Hindlimb muscle (tissue), 1 donor: ENCODE measurements at regions not wholly inside any gene's neighbourhood (a gene's known extent, or its start where the extent isn't known, plus 50 kb on each side); places are given as distances from the start of the nearest gene placed in this dataset.
A peak's percentile ranks its signal among the peaks of the same experiment; 100 is the strongest.
"Not testable (repeated sequence)": the region's sequence is repeated elsewhere in the genome, so short reads cannot be mapped to it uniquely, and the experiment has no call there.

Experiments used
- DNase-seq: peaks from one replicate; pipeline ENCODE4 v3.0.0-alpha.2; 2013

DNA sequence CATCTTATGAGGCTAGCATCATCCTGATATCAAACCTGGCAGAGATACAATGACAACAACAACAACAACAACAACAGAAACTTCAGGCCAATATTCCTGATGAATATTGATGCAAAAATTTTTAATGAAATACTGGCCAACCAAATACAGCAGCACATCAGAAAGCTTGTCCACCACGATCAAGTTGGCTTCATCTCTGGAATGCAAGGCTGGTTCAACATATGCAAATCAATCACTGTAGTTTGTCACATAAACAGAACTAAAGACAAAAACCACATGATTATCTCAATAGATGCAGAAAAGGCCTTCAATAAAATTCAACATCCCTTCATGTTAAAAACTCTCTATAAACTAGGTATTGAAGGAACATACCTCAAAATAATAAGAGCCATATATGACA, 397.3 kb downstream of the RAP2B start:
- DNase-seq: not testable (repeated sequence)

DNA sequence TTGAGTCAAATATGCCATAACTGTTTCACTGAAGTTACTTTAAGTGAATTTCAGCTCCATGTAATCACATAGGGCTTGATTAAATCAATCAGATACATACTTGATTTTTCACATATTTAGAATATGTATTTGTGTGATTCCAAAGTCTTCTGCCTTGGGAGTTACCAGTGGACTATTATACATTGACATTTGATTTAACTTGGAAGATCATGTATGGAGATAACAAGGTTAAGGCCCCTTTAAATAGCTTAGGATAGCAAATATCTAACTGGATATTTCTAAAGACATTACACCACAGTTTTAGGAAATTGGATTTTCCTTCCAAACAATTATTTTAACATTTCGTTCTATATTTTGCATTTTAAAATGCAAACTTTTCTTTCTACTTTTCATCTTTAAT, 405.0 kb downstream of the RAP2B start:
- no peak for DNase-seq

DNA sequence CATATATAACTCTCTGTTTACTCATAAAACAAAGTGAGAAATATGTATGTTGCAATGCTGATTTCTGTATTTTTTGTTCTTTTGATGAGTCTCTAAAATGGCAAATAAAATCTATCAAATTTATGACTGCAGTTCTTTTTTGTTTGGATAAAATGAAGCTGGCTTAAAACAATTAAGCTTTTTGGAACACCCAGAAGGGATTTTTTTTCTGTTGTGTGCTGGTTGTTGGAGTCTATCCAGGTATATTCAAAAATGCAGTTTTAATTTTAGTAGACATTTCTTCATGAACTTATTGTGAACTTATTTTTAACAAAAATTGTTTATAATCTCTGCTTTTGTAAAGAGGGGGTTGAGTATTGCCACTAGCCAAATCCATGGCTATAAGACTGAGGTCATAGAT, 405.5 kb downstream of the RAP2B start:
- no peak for DNase-seq

DNA sequence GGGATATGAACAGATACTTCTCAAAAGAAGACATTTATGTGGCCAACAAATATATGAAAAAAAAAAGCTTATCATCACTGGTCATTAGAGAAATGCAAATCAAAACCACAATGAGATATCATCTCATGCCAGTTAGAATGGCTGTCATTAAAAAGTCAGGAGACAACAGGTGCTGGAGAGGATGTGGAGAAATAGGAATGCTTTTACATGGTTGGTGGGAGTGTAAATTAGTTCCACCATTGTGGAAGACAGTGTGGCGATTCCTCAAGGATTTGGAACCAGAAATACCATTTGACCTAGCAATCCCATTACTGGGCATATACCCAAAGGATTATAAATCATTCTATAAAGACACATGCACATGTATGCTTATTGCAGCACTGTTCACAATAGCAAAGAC, 408.5 kb downstream of the RAP2B start:
- not testable (repeated sequence) for DNase-seq

DNA sequence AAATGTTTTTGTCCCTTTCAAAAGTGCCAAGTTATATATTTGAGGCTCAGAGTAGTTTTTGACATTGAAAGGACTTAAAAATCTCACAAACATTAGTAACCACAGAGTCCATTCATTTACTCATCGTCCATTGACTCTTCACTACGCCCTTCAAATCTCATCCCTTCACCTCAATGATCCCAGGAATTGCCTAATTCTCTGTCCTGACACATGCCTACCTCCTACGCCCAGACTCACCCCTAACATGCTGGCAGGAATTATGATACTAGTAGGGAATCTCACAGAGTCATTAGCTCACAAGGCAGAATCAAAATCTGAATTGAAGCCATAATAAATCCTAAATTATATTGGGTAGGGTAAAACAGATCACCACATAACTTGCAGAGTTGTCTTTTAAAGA, 410.1 kb downstream of the RAP2B start:
- DNase-seq: no peak

DNA sequence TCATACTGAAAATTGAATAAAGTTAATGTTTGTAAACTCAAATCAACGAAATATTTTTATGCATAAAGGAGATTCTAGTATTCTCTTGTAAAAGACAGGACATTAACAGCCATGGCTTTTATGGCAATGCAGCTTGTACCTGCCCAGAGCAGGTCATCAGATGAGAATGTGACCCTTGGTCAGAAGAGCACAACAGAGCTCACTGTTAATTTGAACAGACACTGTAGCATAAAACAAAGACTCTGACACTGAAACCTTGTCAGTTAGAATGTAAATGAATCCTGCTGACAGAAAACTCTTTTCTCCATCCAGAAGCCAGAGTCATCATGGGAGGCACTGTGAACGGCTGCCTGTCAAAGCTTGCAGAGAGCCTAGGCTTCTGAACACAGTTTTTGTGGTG, 410.6 kb downstream of the RAP2B start:
- DNase-seq: no peak

DNA sequence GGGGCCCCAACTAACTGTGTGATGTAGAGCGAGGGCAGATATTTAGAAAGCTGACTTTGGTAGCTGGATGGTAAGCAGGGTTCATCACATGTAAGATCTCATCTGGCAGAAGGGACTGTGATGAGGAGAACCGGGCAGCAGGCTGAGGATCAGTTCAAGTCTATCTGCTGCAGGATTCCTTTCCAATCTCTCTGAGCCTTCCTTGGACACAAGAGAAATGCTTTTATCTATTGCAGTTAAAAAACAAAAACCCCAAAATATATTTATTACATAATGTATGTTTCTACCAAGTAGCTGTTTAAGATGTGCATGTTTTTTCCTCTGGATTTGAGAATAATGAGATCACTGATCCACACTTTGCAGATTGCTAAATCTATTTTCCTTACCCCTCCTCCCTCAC, 411.5 kb downstream of the RAP2B start:
- no peak for DNase-seq

DNA sequence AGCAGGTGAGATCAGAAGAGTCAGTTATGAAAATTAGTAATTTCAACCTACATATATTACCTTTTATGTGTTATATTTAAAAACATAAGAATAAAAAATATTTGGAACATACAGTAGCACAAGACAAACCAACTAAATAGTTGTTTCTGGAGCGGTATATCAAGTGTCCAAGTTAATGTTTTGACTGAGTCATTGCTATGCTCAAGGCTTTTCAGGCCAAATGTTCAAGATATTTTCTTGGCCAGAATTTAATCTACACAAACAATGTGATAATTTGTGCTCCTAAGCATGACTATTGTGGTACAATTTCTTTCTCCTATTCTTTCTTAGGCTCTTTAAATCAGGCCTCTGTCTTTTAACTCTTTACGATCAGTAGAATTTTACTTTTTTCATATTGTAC, 412.4 kb downstream of the RAP2B start:
- DNase-seq: no peak

DNA sequence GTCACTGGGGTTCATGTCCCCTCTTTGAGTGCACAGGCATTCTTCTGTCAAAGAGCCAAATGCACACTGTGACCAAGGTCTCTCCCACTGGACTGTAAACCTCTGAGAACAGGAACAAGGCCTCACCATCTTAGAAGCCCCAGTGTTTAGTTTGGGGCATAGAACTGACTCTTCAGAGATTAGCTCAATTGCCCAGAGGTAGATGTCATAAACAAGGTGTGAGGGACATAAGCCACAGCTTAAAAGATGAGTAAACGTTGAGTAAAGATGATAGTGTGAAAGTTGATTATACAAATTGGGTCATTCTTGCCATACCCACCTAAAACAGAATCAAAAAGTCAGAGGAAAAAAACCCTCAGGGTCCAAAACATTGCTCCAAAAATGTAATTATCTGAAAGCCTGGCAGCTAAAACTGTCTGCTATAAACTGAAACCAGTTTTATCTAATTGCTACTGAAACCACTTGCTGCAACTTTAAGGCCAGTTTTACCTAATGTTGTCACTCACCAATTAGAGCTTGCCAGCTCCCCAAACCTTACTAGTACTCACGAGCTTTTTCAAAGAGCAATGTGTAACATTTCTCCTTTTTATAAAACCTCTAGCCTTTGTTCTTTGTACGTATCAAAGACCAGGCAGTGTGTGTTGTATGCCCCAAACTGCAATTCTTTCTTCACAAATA, 415.2 kb downstream of the RAP2B start:
- no peak for DNase-seq

DNA sequence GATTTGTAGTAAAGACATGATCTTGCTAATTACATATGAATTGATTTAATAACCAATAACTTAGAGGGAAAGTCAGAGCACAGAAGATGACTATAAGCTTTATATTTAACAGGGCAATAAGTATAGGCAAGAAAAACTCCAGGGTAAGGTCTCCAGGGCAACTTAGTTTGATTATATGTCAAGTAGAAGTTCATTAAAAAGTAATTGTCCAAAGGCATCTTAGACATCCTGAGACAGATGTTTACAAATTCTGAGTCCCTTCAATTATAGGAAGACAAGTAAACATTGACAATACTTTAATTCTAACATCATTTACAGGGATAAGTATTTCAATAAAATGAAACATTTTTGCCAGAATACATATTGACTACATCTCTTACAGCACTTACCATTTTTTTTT, 416.0 kb downstream of the RAP2B start:
- DNase-seq: no peak

DNA sequence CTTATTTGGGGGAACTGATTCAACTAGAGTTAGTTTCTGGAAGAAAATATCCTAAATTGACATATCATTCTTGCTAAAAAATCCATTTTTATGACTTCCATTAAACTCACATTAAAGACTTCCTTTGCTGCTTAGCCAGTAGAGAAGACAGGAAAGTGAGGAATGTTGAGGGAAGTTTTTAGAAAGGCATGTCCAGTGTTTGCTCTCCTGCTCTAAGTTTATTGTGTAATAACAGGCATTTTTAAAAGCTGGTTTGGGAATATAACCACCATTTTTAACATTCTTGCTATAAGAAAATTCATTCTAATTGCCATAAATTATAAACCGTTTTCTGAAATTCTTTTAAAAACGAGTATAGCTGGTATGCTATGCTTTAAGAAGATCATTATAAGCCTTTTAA, 428.0 kb downstream of the RAP2B start:
- no peak for DNase-seq

DNA sequence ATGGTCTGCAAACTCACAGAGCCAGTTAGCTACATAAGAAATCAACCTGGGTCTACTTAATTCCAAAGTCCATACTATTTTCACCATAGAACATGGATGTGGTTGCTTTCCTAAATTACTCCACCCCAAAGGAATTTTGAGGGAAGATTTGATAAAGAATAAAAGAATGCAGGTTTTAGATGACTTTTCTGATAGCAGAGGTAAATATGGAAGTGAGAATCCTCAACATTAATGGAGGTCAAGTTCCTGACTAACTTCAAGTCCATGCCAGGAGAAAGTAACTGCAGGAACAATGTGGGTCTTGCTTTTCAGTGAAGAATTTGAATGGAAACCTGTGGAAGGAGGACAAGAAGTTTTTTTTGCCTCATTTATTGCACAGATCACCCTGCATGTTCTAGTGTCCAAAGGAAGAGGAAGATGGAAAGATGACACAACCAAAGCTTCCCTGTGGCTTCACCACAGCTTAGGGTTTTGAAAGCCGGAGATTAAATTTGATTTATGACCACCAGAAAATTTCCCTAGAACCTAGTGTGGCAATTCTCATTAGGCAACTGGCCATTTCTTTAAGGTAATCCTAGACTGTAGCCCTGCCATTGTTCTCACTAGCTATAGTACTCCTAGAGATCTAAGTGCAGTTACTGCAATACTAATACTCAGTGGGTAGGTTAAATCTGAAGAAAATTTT, 429.7 kb downstream of the RAP2B start:
- no peak for DNase-seq

DNA sequence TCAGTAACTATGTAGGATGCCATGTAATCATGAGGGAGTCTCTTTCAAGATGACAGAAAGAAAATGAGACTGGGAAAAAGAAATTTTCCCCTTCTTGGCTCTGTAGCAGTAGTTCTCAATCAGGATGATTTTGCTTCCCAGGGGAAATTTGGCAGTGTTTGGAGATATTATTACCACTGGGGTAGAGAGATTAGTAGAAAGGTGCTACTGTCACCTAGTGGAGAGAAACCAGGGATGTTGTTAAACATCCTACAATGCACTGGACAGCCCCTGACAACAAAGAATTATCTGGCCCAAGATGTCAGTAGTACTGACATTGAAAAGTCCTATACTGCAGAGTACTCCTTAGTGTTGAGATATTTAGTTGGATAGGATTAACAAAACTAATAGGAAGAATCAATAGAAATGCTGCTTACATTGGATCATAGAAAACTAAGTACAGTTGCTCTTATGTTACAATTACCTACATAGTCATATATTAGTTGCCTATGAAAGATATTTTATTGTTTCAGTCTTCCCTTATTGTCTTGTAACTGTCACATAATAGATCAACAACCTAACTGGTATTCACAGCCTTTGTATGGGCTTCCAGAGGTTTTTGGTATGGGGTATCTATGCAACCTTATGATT, 433.3 kb downstream of the RAP2B start:
- DNase-seq: no peak

DNA sequence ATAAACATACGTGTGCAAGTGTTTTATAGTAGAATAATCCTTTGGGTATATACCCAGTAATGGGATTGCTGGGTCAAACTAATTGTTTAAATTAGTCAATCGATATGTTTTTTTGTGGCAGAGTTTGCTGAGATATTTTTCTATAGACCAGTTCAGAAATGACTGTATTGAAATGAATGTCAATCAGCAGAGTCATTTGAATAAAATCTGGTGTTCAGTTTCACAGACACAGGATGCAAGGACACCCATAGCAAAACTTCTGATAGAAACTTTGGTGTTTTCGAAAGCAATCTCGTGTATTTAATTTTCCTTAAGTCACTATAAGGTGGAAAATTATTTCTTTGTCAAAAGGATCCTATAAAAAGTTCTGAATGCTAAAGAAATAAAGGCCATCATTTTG, 434.4 kb downstream of the RAP2B start:
- DNase-seq: no peak

DNA sequence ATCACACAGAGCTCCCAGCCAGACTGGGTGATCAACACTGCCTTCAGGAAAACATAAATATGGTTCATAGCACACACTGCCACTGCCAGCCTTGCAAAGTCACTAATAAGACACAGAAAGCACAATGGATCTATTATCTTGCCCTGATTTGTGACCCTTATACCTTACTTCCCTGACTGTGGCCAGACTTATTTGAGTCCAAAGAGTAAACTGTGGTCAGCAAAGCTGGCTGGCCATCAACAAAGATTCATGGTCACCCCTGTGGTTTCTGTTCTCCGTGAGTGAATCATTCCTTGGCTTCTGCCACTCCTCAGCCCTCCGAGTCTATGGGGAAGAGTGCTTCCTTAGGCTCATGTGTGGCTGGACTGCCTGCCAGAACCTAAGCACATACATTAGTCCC, 437.7 kb downstream of the RAP2B start:
- peak; percentile 4 for DNase-seq

DNA sequence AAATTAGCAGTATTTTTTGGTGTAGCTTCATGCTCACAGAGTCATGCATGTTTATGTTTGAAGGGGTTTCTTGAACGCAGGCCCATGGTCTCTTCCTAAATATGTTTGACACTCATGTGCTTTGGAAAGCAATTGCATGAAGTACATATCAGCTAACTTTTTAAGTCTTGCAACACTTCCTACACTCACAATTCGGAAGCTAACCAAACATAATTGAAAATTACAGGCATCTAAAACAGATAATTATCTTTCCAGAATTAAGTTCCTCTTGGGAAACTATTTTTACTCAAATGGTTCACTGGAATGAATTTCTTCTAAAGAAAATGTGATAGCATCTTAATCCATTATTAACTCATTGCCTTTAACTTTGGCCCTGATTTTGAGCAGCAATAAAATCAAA, 438.9 kb downstream of the RAP2B start:
- DNase-seq: no peak

DNA sequence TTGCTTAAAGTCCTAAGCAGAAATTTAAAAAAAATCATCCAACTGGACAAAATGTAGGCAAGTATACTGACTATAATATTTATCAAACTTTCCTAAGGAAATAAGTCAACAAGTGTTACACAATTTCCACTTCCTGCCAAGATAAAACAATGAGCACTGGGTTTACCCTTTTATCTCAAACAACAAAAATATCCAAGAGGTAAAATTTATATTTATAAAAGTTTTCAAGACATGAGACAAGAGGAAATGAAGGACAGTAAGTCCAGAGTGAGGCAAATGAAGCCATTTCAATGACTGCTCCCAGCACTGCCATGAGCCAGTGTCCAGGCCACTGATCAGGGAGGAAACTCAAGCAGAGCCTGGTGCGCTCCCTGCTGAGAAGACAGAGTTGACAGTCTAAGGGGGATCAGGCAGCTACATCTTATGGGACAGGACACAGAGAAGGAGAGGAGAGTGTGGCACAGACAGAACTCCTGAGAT, 439.4 kb downstream of the RAP2B start:
- DNase-seq: no peak

DNA sequence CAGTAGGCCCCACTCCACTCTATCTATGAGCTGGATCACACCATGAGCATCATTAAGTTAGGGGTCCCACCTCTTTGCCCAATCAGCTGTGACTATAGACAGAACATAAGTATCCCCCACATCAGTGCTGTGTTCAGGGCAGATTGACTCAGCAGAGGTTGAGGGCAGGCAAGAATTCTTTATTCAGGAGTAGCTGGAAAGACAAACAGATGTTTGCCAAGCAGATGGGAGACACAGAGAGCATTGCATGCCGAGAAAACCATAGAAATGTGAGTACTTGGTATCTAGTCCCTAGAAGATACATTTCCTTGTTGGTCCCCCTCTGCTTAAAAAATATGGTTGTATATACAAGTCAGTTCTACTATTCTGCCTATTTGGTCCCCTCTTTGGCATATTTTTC, 440.8 kb downstream of the RAP2B start:
- DNase-seq: no peak

DNA sequence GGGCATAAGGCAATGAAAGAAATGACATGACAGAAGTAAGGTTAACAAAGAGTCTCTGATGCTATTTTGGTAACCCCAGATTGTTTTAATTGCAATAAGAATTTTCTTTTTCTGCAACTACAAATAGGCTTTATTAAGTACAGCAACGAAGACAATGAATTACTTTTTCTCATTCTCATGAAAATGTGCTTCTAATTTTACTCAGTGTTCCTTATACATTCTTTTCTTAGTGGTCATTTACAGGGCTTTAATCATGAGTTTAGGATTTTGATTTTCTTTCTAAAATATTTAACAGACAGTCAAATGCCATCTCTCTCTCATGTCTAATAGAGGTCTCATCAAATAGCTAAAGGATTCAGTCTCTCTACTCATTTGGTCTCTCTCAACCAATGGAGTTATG, 452.1 kb downstream of the RAP2B start:
- DNase-seq: no peak

DNA sequence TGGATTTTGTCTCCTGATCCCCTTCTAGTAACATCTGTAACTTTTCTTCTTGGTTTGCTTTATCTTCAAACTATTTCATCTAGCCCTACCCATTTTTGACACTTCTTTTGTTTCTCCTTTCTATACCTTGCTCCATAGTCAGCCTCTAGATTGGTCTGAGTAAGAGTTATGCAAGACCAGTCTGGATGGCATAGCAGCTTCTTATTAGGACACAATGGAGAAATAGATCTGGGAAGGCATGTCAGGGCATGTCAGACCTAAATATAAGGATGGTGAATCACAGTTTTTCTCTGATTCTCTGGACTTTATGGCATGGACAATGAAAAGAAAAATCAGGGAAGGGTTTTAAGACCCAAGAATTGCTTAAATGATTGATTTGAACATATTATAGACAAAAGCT, 452.5 kb downstream of the RAP2B start:
- no peak for DNase-seq

DNA sequence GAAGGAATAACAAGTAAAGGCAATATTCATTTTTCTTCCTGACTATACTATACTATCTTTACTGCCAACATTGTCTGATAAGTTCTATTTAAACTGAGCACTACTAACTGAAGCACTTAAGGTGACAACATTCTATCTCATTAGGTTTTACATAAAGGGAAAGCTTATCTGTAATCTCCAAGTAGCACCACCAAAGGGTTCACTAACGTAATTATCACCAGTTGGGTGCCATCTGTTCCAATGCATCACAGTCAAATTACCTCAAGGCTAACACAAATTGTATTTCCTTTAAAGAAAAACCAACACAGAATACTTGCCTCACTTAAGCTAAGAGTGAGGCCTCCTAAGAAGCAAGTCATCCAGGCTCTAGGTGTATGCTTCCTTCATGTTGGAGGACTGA, 453.8 kb downstream of the RAP2B start:
- DNase-seq: no peak

DNA sequence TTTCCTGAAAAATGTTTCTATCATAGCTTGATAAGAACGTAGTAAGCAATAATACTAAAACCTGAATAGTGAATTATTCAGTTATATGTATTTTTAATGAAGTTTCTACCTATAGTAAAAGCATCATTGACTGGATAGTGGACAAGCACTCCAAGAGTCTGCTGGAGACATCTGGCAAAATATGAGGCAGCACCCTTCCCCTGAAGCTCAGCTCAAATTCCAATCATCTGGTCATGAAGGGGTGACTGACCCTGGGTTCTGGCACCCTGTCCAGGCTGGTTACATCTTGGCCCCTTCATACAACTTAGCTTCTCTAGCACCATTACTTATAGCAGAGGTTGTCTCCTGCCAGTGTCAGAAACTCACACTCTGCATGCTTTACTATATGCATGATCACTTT, 455.4 kb downstream of the RAP2B start:
- DNase-seq: no peak

DNA sequence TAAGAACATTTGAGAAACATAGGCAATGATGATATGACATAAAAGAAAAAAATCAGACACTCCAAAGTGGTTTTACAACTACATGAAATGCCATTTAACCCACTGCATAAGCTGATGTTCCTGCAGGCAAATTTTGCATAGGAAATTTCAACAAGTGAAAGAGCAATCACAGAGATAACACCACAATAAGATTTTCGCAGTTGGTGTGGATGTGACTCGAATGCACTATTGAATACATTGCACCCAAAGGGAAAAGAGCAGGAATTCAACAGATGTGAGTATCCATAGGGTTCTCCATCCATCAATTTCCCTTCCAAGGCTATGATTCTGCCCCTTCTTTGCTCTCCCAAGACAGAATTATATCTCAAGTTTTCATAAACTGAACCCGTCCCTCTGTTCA, 456.1 kb downstream of the RAP2B start:
- DNase-seq: no peak

DNA sequence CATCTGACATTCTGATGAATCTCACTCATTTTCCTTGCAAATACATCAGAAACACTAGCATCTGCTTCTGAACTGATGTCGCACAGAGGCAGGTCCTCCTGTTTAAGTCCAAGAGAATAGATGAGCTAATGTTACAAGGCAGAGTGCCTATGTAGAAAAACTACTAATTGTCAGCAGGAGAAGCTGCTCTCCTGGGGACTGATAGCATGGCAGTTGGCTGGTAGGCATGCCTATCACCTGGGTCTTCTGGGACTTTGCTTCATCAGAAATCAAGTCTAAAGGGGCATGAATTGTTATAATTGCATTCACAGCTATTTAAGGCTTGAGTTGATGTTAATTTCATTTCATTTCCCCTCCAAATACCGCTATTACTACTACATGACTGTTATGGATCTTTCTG, 457.2 kb downstream of the RAP2B start:
- DNase-seq: no peak
